ENCODE measurements at regions not wholly inside any gene's neighbourhood (a gene's known extent, or its start where the extent isn't known, plus 50 kb on each side); places are given as distances from the start of the nearest gene placed in this dataset.

- H3K4me1 ChIP-seq (ENCODE audit: control insufficient read depth in 4 of 4, insufficient read depth in 4 of 4, low read length in 3 of 4), result no peaks in the 10 kb centered on the region
- DNase-seq (ENCODE audit: low spot score), result no peak
- H3K9me3 ChIP-seq (ENCODE audit: control insufficient read depth in 4 of 4, low read length in 3 of 4), result peaks cover 0 to 2% (median 0%) of the 10 kb centered on the region in 4 donors
- no peak overlapping the region for H3K27ac ChIP-seq (ENCODE audit: low read depth in 1 of 2, low read length in 2 of 2)
- H3K36me3 ChIP-seq (ENCODE audit: control insufficient read depth in 4 of 4, insufficient read depth in 3 of 4, low read depth in 1 of 4, low read length in 3 of 4), result no peaks in the 10 kb centered on the region
- H3K9ac ChIP-seq (ENCODE audit: low read depth in 1 of 2, low read length in 2 of 2), result no peak overlapping the region
- 43% methylated on average over 2 of the region's 2 CpGs for WGBS
- H3K27me3 ChIP-seq (ENCODE audit: control insufficient read depth in 4 of 4, insufficient read depth in 4 of 4, low read length in 3 of 4), result no peaks in the 10 kb centered on the region
- TF ChIP-seq JUND (IDR thresholded peaks at IDR 0.05) (no peak), FOXA1 (IDR thresholded peaks at IDR 0.05) (no peak), HNF4G (IDR thresholded peaks at IDR 0.05) (no peak), NR2F2 (IDR thresholded peaks at IDR 0.05) (no peak)
- H3K4me3 ChIP-seq (ENCODE audit: low read depth in 1 of 3, low read length in 3 of 3), result no peak overlapping the region
These were observed 139.1 kb downstream of the BTBD3 start for GRCh38 chr20:12056839-12057238.

- no peaks in the 10 kb centered on the region for H3K36me3 ChIP-seq (ENCODE audit: control insufficient read depth in 4 of 4, insufficient read depth in 3 of 4, low read depth in 1 of 4, low read length in 3 of 4)
- DNase-seq (ENCODE audit: low spot score), result no peak
- WGBS, result 74% methylated on average over 6 of the region's 6 CpGs
- no peak for TF ChIP-seq EGR1 (IDR thresholded peaks at IDR 0.05; ENCODE audit: low read depth in 2 of 2)
- H3K4me1 ChIP-seq (ENCODE audit: control insufficient read depth in 4 of 4, insufficient read depth in 4 of 4, low read length in 3 of 4), result no peaks in the 10 kb centered on the region
- H3K4me3 ChIP-seq (ENCODE audit: low read depth in 1 of 3, low read length in 3 of 3), result no peak overlapping the region
- H3K27me3 ChIP-seq (ENCODE audit: control insufficient read depth in 4 of 4, insufficient read depth in 4 of 4, low read length in 3 of 4), result no peaks in the 10 kb centered on the region
- H3K9me3 ChIP-seq (ENCODE audit: control insufficient read depth in 4 of 4, low read length in 3 of 4), result peaks cover 0 to 2% (median 0%) of the 10 kb centered on the region in 4 donors
- H3K9ac ChIP-seq (ENCODE audit: low read depth in 1 of 2, low read length in 2 of 2), result no peak overlapping the region
- H3K27ac ChIP-seq (ENCODE audit: low read depth in 1 of 2, low read length in 2 of 2), result no peak overlapping the region
These were observed 140.1 kb downstream of the BTBD3 start for GRCh38 chr20:12057778-12058177.

GRCh38 chr20:12058216-12058615, 140.5 kb downstream of the BTBD3 start:
- Histone ChIP-seq H3K36me3 (ENCODE audit: control insufficient read depth in 4 of 4, insufficient read depth in 3 of 4, low read depth in 1 of 4, low read length in 3 of 4) (no peaks in the 10 kb centered on the region), H3K27ac (ENCODE audit: low read depth in 1 of 2, low read length in 2 of 2) (no peak overlapping the region), H3K4me1 (ENCODE audit: control insufficient read depth in 4 of 4, insufficient read depth in 4 of 4, low read length in 3 of 4) (no peaks in the 10 kb centered on the region), H3K4me3 (ENCODE audit: low read depth in 1 of 3, low read length in 3 of 3) (no peak overlapping the region), H3K27me3 (ENCODE audit: control insufficient read depth in 4 of 4, insufficient read depth in 4 of 4, low read length in 3 of 4) (no peaks in the 10 kb centered on the region), H3K9ac (ENCODE audit: low read depth in 1 of 2, low read length in 2 of 2) (no peak overlapping the region), H3K9me3 (ENCODE audit: control insufficient read depth in 4 of 4, low read length in 3 of 4) (peaks cover 0 to 2% (median 0%) of the 10 kb centered on the region in 4 donors)
- 83% methylated on average over 4 of the region's 4 CpGs for WGBS
- TF ChIP-seq SP1 (IDR thresholded peaks at IDR 0.05), result no peak
- TF ChIP-seq RXRA (IDR thresholded peaks at IDR 0.05), result no peak
- TF ChIP-seq HNF4A (conservative IDR thresholded peaks at IDR 0.05), result no peak
- TF ChIP-seq EGR1 (IDR thresholded peaks at IDR 0.05; ENCODE audit: low read depth in 2 of 2), result no peak
- no peak for TF ChIP-seq YY1 (IDR thresholded peaks at IDR 0.05)
- no peak for TF ChIP-seq FOXA2 (IDR thresholded peaks at IDR 0.05)
- no peak for TF ChIP-seq FOXA1 (IDR thresholded peaks at IDR 0.05)
- no peak for TF ChIP-seq CTCF (IDR thresholded peaks at IDR 0.05; ENCODE audit: low read depth, low read length, missing input control)
- TF ChIP-seq NR2F2 (IDR thresholded peaks at IDR 0.05), result no peak
- DNase-seq (ENCODE audit: low spot score), result no peak

- 77% methylated on average over 1 of the region's 1 CpG for WGBS
These were observed 143.8 kb downstream of the BTBD3 start for GRCh38 chr20:12061466-12061865.

More at GRCh38 chr20:12061466-12061865, 143.8 kb downstream of the BTBD3 start:
- H3K27me3 ChIP-seq (ENCODE audit: control insufficient read depth in 4 of 4, insufficient read depth in 4 of 4, low read length in 3 of 4), result no peaks in the 10 kb centered on the region
- no peaks in the 10 kb centered on the region for H3K36me3 ChIP-seq (ENCODE audit: control insufficient read depth in 4 of 4, insufficient read depth in 3 of 4, low read depth in 1 of 4, low read length in 3 of 4)
- H3K4me3 ChIP-seq (ENCODE audit: low read depth in 1 of 3, low read length in 3 of 3), result no peak overlapping the region
- no peaks in the 10 kb centered on the region for H3K4me1 ChIP-seq (ENCODE audit: control insufficient read depth in 4 of 4, insufficient read depth in 4 of 4, low read length in 3 of 4)
- TF ChIP-seq YY1 (IDR thresholded peaks at IDR 0.05) (no peak), CTCF (IDR thresholded peaks at IDR 0.05; ENCODE audit: low read depth, low read length, missing input control) (no peak), SP1 (IDR thresholded peaks at IDR 0.05) (no peak), MAX (IDR thresholded peaks at IDR 0.05) (no peak), HNF4G (IDR thresholded peaks at IDR 0.05) (no peak), TAF1 (conservative IDR thresholded peaks at IDR 0.05) (no peak), EGR1 (IDR thresholded peaks at IDR 0.05; ENCODE audit: low read depth in 2 of 2) (no peak), RXRA (IDR thresholded peaks at IDR 0.05) (no peak), HNF4A (conservative IDR thresholded peaks at IDR 0.05) (no peak)
- no peak for DNase-seq (ENCODE audit: low spot score)
- no peak overlapping the region for H3K27ac ChIP-seq (ENCODE audit: low read depth in 1 of 2, low read length in 2 of 2)
- H3K9me3 ChIP-seq (ENCODE audit: control insufficient read depth in 4 of 4, low read length in 3 of 4), result peaks cover 0 to 8% (median 0%) of the 10 kb centered on the region in 4 donors
- H3K9ac ChIP-seq (ENCODE audit: low read depth in 1 of 2, low read length in 2 of 2), result no peak overlapping the region
